ENCODE measurements at regions not wholly inside any gene's neighbourhood (a gene's known extent, or its start where the extent isn't known, plus 50 kb on each side); places are given as distances from the start of the nearest gene placed in this dataset.
A peak's percentile ranks its signal among the peaks of the same experiment; 100 is the strongest.

DNA sequence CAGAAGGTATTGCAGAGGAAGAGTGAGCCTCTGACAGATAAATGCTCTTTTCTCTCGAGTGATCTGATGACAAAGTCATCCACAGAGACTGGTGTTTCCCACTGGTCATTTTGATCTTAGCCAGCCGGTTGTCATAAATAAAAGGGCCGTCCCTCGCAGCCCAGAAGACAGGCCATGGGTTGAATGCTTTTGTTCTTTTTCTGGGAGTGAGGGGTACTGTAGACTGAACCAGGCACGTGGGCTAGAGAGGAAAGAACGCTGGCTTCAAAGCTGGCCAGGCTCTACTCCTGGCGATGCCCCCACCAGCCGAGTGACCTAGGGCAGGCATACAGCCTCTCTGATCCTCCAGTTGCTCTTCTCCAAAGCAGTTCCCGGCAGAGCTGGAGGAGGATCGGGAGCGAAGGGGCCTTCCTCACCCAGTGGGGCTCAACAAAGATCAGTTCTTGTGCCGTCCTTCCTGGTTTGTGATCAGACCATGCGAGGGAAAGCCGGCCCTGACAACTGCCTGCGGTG, 193.5 kb downstream of the INHBB start (continued):
- TF ChIP-seq, protein P1, sequence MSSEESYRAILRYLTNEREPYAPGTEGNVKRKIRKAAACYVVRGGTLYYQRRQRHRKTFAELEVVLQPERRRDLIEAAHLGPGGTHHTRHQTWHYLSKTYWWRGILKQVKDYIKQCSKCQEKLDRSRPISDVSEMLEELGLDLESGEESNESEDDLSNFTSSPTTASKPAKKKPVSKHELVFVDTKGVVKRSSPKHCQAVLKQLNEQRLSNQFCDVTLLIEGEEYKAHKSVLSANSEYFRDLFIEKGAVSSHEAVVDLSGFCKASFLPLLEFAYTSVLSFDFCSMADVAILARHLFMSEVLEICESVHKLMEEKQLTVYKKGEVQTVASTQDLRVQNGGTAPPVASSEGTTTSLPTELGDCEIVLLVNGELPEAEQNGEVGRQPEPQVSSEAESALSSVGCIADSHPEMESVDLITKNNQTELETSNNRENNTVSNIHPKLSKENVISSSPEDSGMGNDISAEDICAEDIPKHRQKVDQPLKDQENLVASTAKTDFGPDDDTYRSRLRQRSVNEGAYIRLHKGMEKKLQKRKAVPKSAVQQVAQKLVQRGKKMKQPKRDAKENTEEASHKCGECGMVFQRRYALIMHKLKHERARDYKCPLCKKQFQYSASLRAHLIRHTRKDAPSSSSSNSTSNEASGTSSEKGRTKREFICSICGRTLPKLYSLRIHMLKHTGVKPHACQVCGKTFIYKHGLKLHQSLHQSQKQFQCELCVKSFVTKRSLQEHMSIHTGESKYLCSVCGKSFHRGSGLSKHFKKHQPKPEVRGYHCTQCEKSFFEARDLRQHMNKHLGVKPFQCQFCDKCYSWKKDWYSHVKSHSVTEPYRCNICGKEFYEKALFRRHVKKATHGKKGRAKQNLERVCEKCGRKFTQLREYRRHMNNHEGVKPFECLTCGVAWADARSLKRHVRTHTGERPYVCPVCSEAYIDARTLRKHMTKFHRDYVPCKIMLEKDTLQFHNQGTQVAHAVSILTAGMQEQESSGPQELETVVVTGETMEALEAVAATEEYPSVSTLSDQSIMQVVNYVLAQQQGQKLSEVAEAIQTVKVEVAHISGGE (tag by site-specific recombination; conservative IDR thresholded peaks at IDR 0.05; ENCODE audit: low read depth): no peak
- TF ChIP-seq ZNF202 (tag by site-specific recombination; IDR thresholded peaks at IDR 0.05; ENCODE audit: borderline replicate concordance): no peak

DNA sequence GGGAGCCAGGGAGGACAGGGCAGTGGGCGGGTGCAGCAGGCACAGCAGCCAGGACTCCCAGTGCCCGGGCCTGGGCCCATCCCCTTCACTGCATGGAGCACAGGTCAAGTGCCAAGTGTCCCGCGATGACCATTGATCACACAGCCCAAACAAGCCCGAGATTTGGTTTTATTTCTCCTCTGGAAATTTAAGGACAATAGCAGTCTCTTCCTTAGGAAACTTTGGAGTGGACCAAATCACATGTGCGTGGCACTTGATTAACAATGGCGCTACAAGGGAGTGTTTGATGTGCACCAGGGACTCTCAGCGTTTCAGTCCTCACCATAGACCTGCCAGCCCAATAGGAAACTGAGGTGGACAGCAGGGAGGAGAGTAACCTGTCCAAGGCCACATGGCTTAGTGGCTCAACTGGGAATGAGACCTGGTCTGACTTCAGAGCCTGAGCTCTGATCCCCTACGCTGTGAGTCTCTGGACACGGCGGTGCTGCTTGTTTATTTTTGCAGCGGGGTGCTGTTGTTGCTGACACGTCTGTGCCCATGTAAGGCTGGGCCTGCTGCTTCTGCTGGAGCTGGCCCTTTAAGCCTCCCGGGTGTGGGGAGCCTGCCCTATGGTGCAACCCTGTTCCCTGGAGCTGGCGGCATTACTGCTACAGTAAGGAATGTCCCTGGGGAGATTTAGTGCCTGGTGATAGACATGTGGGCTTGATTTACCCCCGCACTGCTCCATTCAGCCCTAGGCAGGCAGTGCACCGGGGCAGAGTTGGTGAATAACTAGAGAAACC, 194.2 kb downstream of the INHBB start:
- no peak overlapping the region for H3K4me3 ChIP-seq (ENCODE audit: low read depth, low read length)
- peaks cover 9% of the 10 kb centered on the region for H3K4me1 ChIP-seq (ENCODE audit: control insufficient read depth, insufficient read depth, low read length)
- no peaks in the 10 kb centered on the region for H3K36me3 ChIP-seq (ENCODE audit: control insufficient read depth in 2 of 2, insufficient read depth in 1 of 2, low read length in 2 of 2)
- CTCF ChIA-PET: interaction anchor here (1.4 kb wide), 1 partner anchor 10 kb away, joined by 3 read pairs; no protein-coding TSS in a partner anchor
- POLR2A ChIA-PET: no interaction called here
- H3K9me3 ChIP-seq (ENCODE audit: control insufficient read depth, insufficient read depth, low read depth, low read length): no peaks in the 10 kb centered on the region
- no peak overlapping the region for H3K27ac ChIP-seq (ENCODE audit: extremely low read depth, low read depth, low read length)
- TF ChIP-seq ZNF837 (tag by site-specific recombination; IDR thresholded peaks at IDR 0.05): no peak
- TF ChIP-seq, protein P2, sequence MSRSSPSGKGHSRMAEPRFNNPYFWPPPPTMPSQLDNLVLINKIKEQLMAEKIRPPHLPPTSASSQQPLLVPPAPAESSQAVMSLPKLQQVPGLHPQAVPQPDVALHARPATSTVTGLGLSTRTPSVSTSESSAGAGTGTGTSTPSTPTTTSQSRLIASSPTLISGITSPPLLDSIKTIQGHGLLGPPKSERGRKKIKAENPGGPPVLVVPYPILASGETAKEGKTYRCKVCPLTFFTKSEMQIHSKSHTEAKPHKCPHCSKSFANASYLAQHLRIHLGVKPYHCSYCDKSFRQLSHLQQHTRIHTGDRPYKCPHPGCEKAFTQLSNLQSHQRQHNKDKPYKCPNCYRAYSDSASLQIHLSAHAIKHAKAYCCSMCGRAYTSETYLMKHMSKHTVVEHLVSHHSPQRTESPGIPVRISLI (tag by site-specific recombination; IDR thresholded peaks at IDR 0.05): no peak
- no peak for TF ChIP-seq RBAK (tag by site-specific recombination; IDR thresholded peaks at IDR 0.05)
- TF ChIP-seq, protein P3, sequence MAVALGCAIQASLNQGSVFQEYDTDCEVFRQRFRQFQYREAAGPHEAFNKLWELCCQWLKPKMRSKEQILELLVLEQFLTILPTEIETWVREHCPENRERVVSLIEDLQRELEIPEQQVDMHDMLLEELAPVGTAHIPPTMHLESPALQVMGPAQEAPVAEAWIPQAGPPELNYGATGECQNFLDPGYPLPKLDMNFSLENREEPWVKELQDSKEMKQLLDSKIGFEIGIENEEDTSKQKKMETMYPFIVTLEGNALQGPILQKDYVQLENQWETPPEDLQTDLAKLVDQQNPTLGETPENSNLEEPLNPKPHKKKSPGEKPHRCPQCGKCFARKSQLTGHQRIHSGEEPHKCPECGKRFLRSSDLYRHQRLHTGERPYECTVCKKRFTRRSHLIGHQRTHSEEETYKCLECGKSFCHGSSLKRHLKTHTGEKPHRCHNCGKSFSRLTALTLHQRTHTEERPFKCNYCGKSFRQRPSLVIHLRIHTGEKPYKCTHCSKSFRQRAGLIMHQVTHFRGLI (tag by site-specific recombination; IDR thresholded peaks at IDR 0.05): no peak
- TF ChIP-seq, protein P4, sequence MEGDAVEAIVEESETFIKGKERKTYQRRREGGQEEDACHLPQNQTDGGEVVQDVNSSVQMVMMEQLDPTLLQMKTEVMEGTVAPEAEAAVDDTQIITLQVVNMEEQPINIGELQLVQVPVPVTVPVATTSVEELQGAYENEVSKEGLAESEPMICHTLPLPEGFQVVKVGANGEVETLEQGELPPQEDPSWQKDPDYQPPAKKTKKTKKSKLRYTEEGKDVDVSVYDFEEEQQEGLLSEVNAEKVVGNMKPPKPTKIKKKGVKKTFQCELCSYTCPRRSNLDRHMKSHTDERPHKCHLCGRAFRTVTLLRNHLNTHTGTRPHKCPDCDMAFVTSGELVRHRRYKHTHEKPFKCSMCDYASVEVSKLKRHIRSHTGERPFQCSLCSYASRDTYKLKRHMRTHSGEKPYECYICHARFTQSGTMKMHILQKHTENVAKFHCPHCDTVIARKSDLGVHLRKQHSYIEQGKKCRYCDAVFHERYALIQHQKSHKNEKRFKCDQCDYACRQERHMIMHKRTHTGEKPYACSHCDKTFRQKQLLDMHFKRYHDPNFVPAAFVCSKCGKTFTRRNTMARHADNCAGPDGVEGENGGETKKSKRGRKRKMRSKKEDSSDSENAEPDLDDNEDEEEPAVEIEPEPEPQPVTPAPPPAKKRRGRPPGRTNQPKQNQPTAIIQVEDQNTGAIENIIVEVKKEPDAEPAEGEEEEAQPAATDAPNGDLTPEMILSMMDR (tag by site-specific recombination; IDR thresholded peaks at IDR 0.05): no peak
- TF ChIP-seq SP7 (tag by site-specific recombination; IDR thresholded peaks at IDR 0.05): 0 out of 2 replicates have a peak, but pooled peaks have one; percentile 10
- TF ChIP-seq ZNF530 (tag by site-specific recombination; IDR thresholded peaks at IDR 0.05; ENCODE audit: low read depth): no peak
- TF ChIP-seq ZNF777 (tag by site-specific recombination; IDR thresholded peaks at IDR 0.05; ENCODE audit: borderline replicate concordance): no peak
- TF ChIP-seq ZNF211 (tag by site-specific recombination; IDR thresholded peaks at IDR 0.05; ENCODE audit: low read depth): no peak
- no peak for TF ChIP-seq OVOL3 (tag by site-specific recombination; IDR thresholded peaks at IDR 0.05)
- TF ChIP-seq GLIS1 (tag by site-specific recombination; IDR thresholded peaks at IDR 0.05): peak; percentile 88
- no peak for TF ChIP-seq ZNF274 (IDR thresholded peaks at IDR 0.05; ENCODE audit: low read length)
- TF ChIP-seq ZNF274 (tag by site-specific recombination; IDR thresholded peaks at IDR 0.05; ENCODE audit: borderline replicate concordance): no peak
- peak; percentile 98 for TF ChIP-seq ZIC2 (tag by site-specific recombination; IDR thresholded peaks at IDR 0.05)
- no peak for TF ChIP-seq ZNF433 (tag by site-specific recombination; IDR thresholded peaks at IDR 0.05; ENCODE audit: low read depth)
- TF ChIP-seq ZNF658 (tag by site-specific recombination; IDR thresholded peaks at IDR 0.05): no peak
- no peak for TF ChIP-seq YY2 (tag by site-specific recombination; IDR thresholded peaks at IDR 0.05)
- no peak for TF ChIP-seq ZNF311 (tag by site-specific recombination; IDR thresholded peaks at IDR 0.05; ENCODE audit: borderline replicate concordance)
- no peak for TF ChIP-seq ZNF16 (tag by site-specific recombination; IDR thresholded peaks at IDR 0.05; ENCODE audit: low read depth)
- TF ChIP-seq, protein P5, sequence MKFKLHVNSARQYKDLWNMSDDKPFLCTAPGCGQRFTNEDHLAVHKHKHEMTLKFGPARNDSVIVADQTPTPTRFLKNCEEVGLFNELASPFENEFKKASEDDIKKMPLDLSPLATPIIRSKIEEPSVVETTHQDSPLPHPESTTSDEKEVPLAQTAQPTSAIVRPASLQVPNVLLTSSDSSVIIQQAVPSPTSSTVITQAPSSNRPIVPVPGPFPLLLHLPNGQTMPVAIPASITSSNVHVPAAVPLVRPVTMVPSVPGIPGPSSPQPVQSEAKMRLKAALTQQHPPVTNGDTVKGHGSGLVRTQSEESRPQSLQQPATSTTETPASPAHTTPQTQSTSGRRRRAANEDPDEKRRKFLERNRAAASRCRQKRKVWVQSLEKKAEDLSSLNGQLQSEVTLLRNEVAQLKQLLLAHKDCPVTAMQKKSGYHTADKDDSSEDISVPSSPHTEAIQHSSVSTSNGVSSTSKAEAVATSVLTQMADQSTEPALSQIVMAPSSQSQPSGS (tag by site-specific recombination; IDR thresholded peaks at IDR 0.05; ENCODE audit: low read depth): no peak
- no peak for TF ChIP-seq ZNF585B (tag by site-specific recombination; IDR thresholded peaks at IDR 0.05)
- 0 out of 2 replicates have a peak, but pooled peaks have one; percentile 26 for TF ChIP-seq ZNF324 (tag by site-specific recombination; IDR thresholded peaks at IDR 0.05)
- no peak for TF ChIP-seq WT1 (tag by site-specific recombination; IDR thresholded peaks at IDR 0.05)
